Body of pancreas (tissue), 4 donors: ENCODE measurements at regions not wholly inside any gene's neighbourhood (a gene's known extent, or its start where the extent isn't known, plus 50 kb on each side); places are given as distances from the start of the nearest gene placed in this dataset.

ENCODE experiments used
- ATAC-seq: fragments of 150-250 bp; one replicate; pipeline ENCODE4 v1.9.1; 2016
- DNase-seq, 4 donors: peaks; one replicate each; pipeline ENCODE4 v3.0.0-alpha.2; 2019
- H3K27ac ChIP-seq, 4 donors: fragments of 200-600 bp; sonication (generic); 1 replicate in 3 of 4; 2 replicates in 1 of 4; pipeline versions ENCODE4 v1.5.1 to v1.6.1; 2016 to 2019; ENCODE audit warnings: mild to moderate bottlenecking in 1 of 4, mixed read lengths in 1 of 4, moderate library complexity in 1 of 4
- H3K27me3 ChIP-seq, 2 donors: fragments of 200-600 bp; sonication (generic); one replicate each; pipeline ENCODE4 v1.6.0; 2016; ENCODE audit warnings: mild to moderate bottlenecking in 1 of 2
- H3K36me3 ChIP-seq, 2 donors: fragments of 200-600 bp; sonication (generic); replicated peaks in 1 of 2; 2 replicates each; pipeline ENCODE4 v1.5.1; 2016; ENCODE audit warnings: low read depth in 2 of 2; ENCODE audit not compliant: insufficient read depth in 1 of 2
- H3K4me1 ChIP-seq: fragments of 200-600 bp; sonication (generic); one replicate; pipeline ENCODE4 v1.6.0; 2016
- H3K4me3 ChIP-seq, 2 donors: fragments of 200-600 bp; sonication (generic); 1 replicate in 1 of 2; 2 replicates in 1 of 2; pipeline ENCODE4 v1.5.1; 2016 to 2019
- H3K9me3 ChIP-seq, 3 donors: fragments of 200-600 bp; sonication (generic); 1 replicate in 2 of 3; 2 replicates in 1 of 3; pipeline ENCODE4 v1.5.1; 2016
- CTCF ChIP-seq, 7 experiments: fragments of 450-650 bp in 4 of 7; fragments of 200-600 bp in 3 of 7; sonication (generic) in 3 of 7; IDR thresholded peaks; one replicate each; pipeline ENCODE4 v1.5.1; 2016 to 2019; ENCODE audit warnings: antibody characterized with exemption in 7 of 7
- POLR2A ChIP-seq, 3 donors: fragments of 450-650 bp; IDR thresholded peaks; one replicate each; pipeline ENCODE4 v1.6.1; 2016; ENCODE audit warnings: antibody characterized with exemption in 3 of 3, mild to moderate bottlenecking in 2 of 3
- WGBS, 2 donors: methylation state at CpG; one replicate each; pipeline ENCODE4 v1.1.5; 2017; 5-methylcytosine and 5-hydroxymethylcytosine counted together
- intact Hi-C: fragments of 100-400 bp; cut with DNase I; formaldehyde crosslinking; loops from one replicate; pipeline ENCODE4 v1.15.1; 2023

GRCh38 chr16:86951831-86952598 lies 365.2 kb downstream of the C16orf95 start:
- no peaks in the 10 kb centered on the region for H3K36me3 ChIP-seq
- WGBS, 2 donors, result 65 to 75% methylated on average over 13 of the region's 13 CpGs
- no peak for TF ChIP-seq POLR2A (IDR thresholded peaks at IDR 0.05)
- TF ChIP-seq CTCF (IDR thresholded peaks at IDR 0.05), result no peak
- DNase-seq (peak in 1 of 4 donors; percentile 7), ATAC-seq (no peak)
- intact Hi-C loops, result no loop called here
- no peaks in the 10 kb centered on the region for H3K9me3 ChIP-seq
- no peaks in the 10 kb centered on the region for H3K4me1 ChIP-seq
- no peak overlapping the region for H3K27ac ChIP-seq
- no peak overlapping the region for H3K4me3 ChIP-seq
- H3K27me3 ChIP-seq, result no peaks in the 10 kb centered on the region

GRCh38 chr16:86952769-86953168 lies 364.4 kb downstream of the C16orf95 start:
- Histone ChIP-seq H3K27me3 (no peaks in the 10 kb centered on the region), H3K27ac (no peak overlapping the region), H3K4me1 (no peaks in the 10 kb centered on the region), H3K4me3 (no peak overlapping the region), H3K36me3 (no peaks in the 10 kb centered on the region), H3K9me3 (no peaks in the 10 kb centered on the region)
- TF ChIP-seq CTCF (IDR thresholded peaks at IDR 0.05) (no peak), POLR2A (IDR thresholded peaks at IDR 0.05) (no peak)
- no peak for DNase-seq
- ATAC-seq, result no peak
- intact Hi-C loops, result no loop called here

- no peaks in the 10 kb centered on the region for H3K27me3 ChIP-seq
- no peaks in the 10 kb centered on the region for H3K4me1 ChIP-seq
- intact Hi-C loops, result no loop called here
- WGBS, 2 donors, result 41 to 47% methylated on average over 21 to 25 of the region's 29 CpGs
- no peak for DNase-seq
- H3K36me3 ChIP-seq, result no peaks in the 10 kb centered on the region
- H3K27ac ChIP-seq, result no peak overlapping the region
- no peak for ATAC-seq
- H3K9me3 ChIP-seq, result no peaks in the 10 kb centered on the region
- no peak for TF ChIP-seq CTCF (IDR thresholded peaks at IDR 0.05)
- TF ChIP-seq POLR2A (IDR thresholded peaks at IDR 0.05), result no peak
- H3K4me3 ChIP-seq, result no peak overlapping the region
Observed at GRCh38 chr16:86953631-86954391, 363.4 kb downstream of the C16orf95 start.

GRCh38 chr16:86955136-86955855 lies 361.9 kb downstream of the C16orf95 start:
- H3K4me1 ChIP-seq, result no peaks in the 10 kb centered on the region
- ATAC-seq, result no peak
- H3K9me3 ChIP-seq, result no peaks in the 10 kb centered on the region
- no peaks in the 10 kb centered on the region for H3K36me3 ChIP-seq
- TF ChIP-seq POLR2A (IDR thresholded peaks at IDR 0.05) (no peak), CTCF (IDR thresholded peaks at IDR 0.05) (no peak)
- no peaks in the 10 kb centered on the region for H3K27me3 ChIP-seq
- intact Hi-C loops, result no loop called here
- H3K27ac ChIP-seq, result no peak overlapping the region
- no peak overlapping the region for H3K4me3 ChIP-seq
- DNase-seq, result no peak
- WGBS, 2 donors, result 48 to 56% methylated on average over 10 to 13 of the region's 13 CpGs
